Endothelial cell of umbilical vein (primary cell): ENCODE measurements at regions not wholly inside any gene's neighbourhood (a gene's known extent, or its start where the extent isn't known, plus 50 kb on each side); places are given as distances from the start of the nearest gene placed in this dataset.

Source experiments
- BruUV-seq: library from RNA; stranded (reverse); fragments of 400-500 nt; replicated peaks from 2 replicates; lab custom pipeline; 2021; lab: Mats Ljungman, UMichigan
- CTCF ChIA-PET: fragments of 300-600, 350-600 bp; sonication (Branson Sonifier 250); formaldehyde crosslinking; loops from one replicate; lab custom pipeline; 2021; ENCODE audit warnings: antibody characterized with exemption, inconsistent platforms; lab: Charles Lee
- POLR2A ChIA-PET: fragments of 300-600, 350-600 bp; sonication (Branson Sonifier 250); formaldehyde crosslinking; loops from one replicate; lab custom pipeline; 2021; ENCODE audit warnings: antibody characterized with exemption, inconsistent platforms; lab: Charles Lee
- DNase-seq: peaks from one replicate; pipeline ENCODE4 v3.0.0-alpha.2; 2011; ENCODE audit warnings: low read depth, low spot score
- FAIRE-seq: peaks from 2 replicates; lab custom pipeline; 2011; peaks lifted over from hg19 to GRCh38; lab: Jason Lieb, UNC
- H2AFZ ChIP-seq: 2 replicates; pipeline ENCODE4 v1.6.0; 2012; ENCODE audit warnings: low read depth, low read length, control low read depth, inconsistent platforms
- H3K27ac ChIP-seq: 2 replicates; pipeline ENCODE4 v1.5.1; 2011; ENCODE audit warnings: low read depth, mild to moderate bottlenecking, control low read depth, low read length, moderate library complexity; ENCODE audit not compliant: insufficient read depth
- H3K27me3 ChIP-seq, 2 experiments: 2 replicates each; pipeline versions ENCODE4 v1.6.0 to v1.6.1; 2011; ENCODE audit warnings: low read length in 2 of 2, mixed read lengths in 1 of 2; ENCODE audit not compliant: control insufficient read depth in 2 of 2, insufficient read depth in 2 of 2
- H3K36me3 ChIP-seq, 2 experiments: 2 replicates in 1 of 2; 3 replicates in 1 of 2; pipeline ENCODE4 v1.5.1; 2011; ENCODE audit warnings: low read length in 2 of 2, mild to moderate bottlenecking in 1 of 2, moderate library complexity in 1 of 2; ENCODE audit not compliant: control insufficient read depth in 2 of 2, insufficient read depth in 2 of 2; ENCODE audit errors: extremely low read depth in 1 of 2
- H3K4me1 ChIP-seq: 3 replicates; pipeline ENCODE4 v1.5.1; 2011; ENCODE audit warnings: mild to moderate bottlenecking, low read length; ENCODE audit not compliant: control insufficient read depth, insufficient read depth; ENCODE audit errors: extremely low read depth
- H3K4me2 ChIP-seq: 2 replicates; pipeline ENCODE4 v1.6.1; 2011; ENCODE audit warnings: low read length, control low read depth, mixed read lengths; ENCODE audit not compliant: insufficient read depth
- H3K4me3 ChIP-seq, 3 experiments: fragments of 200-600 bp in 1 of 3; sonication (generic), shearing (Covaris generic) in 1 of 3; replicated peaks in 1 of 3; 2 replicates each; pipeline ENCODE4 v1.5.1; 2011 to 2016; ENCODE audit warnings: control low read depth in 3 of 3, low read length in 3 of 3, mild to moderate bottlenecking in 2 of 3, inconsistent platforms in 1 of 3, low read depth in 1 of 3, moderate library complexity in 1 of 3; ENCODE audit not compliant: insufficient read depth in 1 of 3
- H3K79me2 ChIP-seq: 2 replicates; pipeline ENCODE4 v1.6.0; 2012; ENCODE audit warnings: low read length, inconsistent platforms; ENCODE audit not compliant: control insufficient read depth, insufficient read depth
- H3K9ac ChIP-seq: replicated peaks from 2 replicates; pipeline ENCODE3; 2011; ENCODE audit warnings: low read length, control low read depth; ENCODE audit not compliant: insufficient read depth; ENCODE audit errors: extremely low read depth
- H3K9me1 ChIP-seq: replicated peaks from 3 replicates; pipeline ENCODE4 v1.6.0; 2011; ENCODE audit warnings: mild to moderate bottlenecking, low read length; ENCODE audit not compliant: control insufficient read depth, insufficient read depth; ENCODE audit errors: extremely low read depth
- H3K9me3 ChIP-seq: replicated peaks from 2 replicates; pipeline ENCODE4 v1.5.1; 2012; ENCODE audit warnings: low read length, inconsistent platforms; ENCODE audit not compliant: control insufficient read depth, insufficient read depth
- H4K20me1 ChIP-seq: replicated peaks from 2 replicates; pipeline ENCODE3; 2011; ENCODE audit warnings: mild to moderate bottlenecking, low read length; ENCODE audit not compliant: control insufficient read depth, insufficient read depth; ENCODE audit errors: extremely low read depth
- CTCF ChIP-seq, 2 donors: IDR thresholded peaks; 1 replicate in 1 of 2; 2 replicates in 1 of 2; pipeline ENCODE4 v1.5.1; 2011; ENCODE audit warnings: low read length in 2 of 2, mild to moderate bottlenecking in 2 of 2, moderate library complexity in 2 of 2, control low read depth in 1 of 2, inconsistent platforms in 1 of 2, low read depth in 1 of 2; ENCODE audit not compliant: insufficient read depth in 1 of 2; ENCODE audit errors: extremely low read depth in 1 of 2
- EZH2 ChIP-seq: IDR thresholded peaks from 2 replicates; pipeline ENCODE4 v1.6.1; 2012; ENCODE audit warnings: borderline replicate concordance, low read depth, mild to moderate bottlenecking, moderate library complexity, low read length, inconsistent platforms; ENCODE audit not compliant: severe bottlenecking
- FOS ChIP-seq: IDR thresholded peaks from 2 replicates; pipeline ENCODE4 v1.6.1; 2011; ENCODE audit warnings: mild to moderate bottlenecking, low read length, moderate library complexity, borderline replicate concordance; ENCODE audit not compliant: insufficient read depth
- GATA2 ChIP-seq: IDR thresholded peaks from 2 replicates; pipeline ENCODE4 v1.7.0; 2011; ENCODE audit warnings: low read depth, mild to moderate bottlenecking, moderate library complexity, mixed read lengths, low read length; ENCODE audit not compliant: insufficient read length, insufficient read depth
- JUN ChIP-seq: IDR thresholded peaks from 2 replicates; pipeline ENCODE4 v1.6.1; 2011; ENCODE audit warnings: borderline replicate concordance, low read depth; ENCODE audit not compliant: insufficient read length, insufficient read depth
- MYC ChIP-seq: IDR thresholded peaks from one replicate; pipeline ENCODE4 v1.6.1; 2011; ENCODE audit warnings: mild to moderate bottlenecking, low read depth, low read length
- POLR2A ChIP-seq: IDR thresholded peaks from 2 replicates; pipeline ENCODE4 v1.6.1; 2012; ENCODE audit warnings: low read depth, mild to moderate bottlenecking, control low read depth, low read length
- POLR2AphosphoS5 ChIP-seq: IDR thresholded peaks from 2 replicates; pipeline ENCODE4 v1.6.1; 2012; ENCODE audit warnings: low read depth, mild to moderate bottlenecking, control low read depth, low read length, moderate library complexity; ENCODE audit not compliant: insufficient read depth
- dilution Hi-C: fragments of 300-500 bp; cut with MboI; formaldehyde crosslinking; loops from one replicate; pipeline ENCODE4 v1.15.0; 2019; ENCODE audit warnings: low sequenced_read_pairs; ENCODE audit not compliant: extremely low pct_ligation_motif_present
- intact Hi-C: fragments of 100-400 bp; cut with micrococcal nuclease; formaldehyde crosslinking; loops from one replicate; pipeline ENCODE4 v1.10.0; 2022
- TF ChIP-seq, protein P1 (sequence below): IDR thresholded peaks from 2 replicates; pipeline ENCODE4 v1.6.1; 2011; ENCODE audit not compliant: insufficient read depth, insufficient read length

DNA sequence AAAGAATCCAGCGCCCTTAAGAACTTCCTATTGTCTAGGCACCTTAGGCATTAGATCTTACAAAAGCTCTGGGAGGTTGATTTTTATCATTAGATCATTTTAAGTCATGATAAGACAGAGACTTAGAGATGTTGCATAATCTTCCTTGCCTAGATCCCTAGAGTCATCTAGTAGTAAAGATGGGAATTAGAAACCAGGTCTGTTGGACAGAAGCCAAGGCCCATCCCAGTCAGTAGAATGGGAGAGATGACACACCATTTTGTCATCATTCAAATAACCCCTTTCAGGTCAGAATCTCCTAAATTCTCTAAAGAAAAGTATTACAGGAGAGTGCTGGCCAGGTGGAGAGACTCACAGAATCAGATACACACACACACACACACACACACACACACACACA lies 579.1 kb downstream of the BMP2 start:
- H3K4me1 ChIP-seq, result no peaks in the 10 kb centered on the region
- no peak overlapping the region for H3K4me3 ChIP-seq
- no peak overlapping the region for H2AFZ ChIP-seq
- DNase-seq (no peak), FAIRE-seq (no peak)
- H3K79me2 ChIP-seq, result no peaks in the 10 kb centered on the region
- TF ChIP-seq CTCF (IDR thresholded peaks at IDR 0.05; ENCODE audit: extremely low read depth in 1 of 2, insufficient read depth in 1 of 2, low read depth in 1 of 2, low read length in 2 of 2) (no peak), POLR2AphosphoS5 (no peak), POLR2A (no peak), EZH2 (no peak), GATA2 (no peak), MYC (no peak), FOS (no peak), JUN (no peak)
- TF ChIP-seq, protein P1, sequence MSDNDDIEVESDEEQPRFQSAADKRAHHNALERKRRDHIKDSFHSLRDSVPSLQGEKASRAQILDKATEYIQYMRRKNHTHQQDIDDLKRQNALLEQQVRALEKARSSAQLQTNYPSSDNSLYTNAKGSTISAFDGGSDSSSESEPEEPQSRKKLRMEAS, result no peak
- H3K9ac ChIP-seq, result no peak overlapping the region
- no peaks in the 10 kb centered on the region for H4K20me1 ChIP-seq
- H3K4me2 ChIP-seq, result no peak overlapping the region
- H3K36me3 ChIP-seq, result no peaks in the 10 kb centered on the region
- intact Hi-C loops, result no loop called here
- POLR2A ChIA-PET, result no interaction called here
- dilution Hi-C loops, result no loop called here
- BruUV-seq, result no TSS peak
- peaks cover 0 to 2% of the 10 kb centered on the region in 2 experiments for H3K27me3 ChIP-seq
- no peaks in the 10 kb centered on the region for H3K9me1 ChIP-seq
- CTCF ChIA-PET, result no interaction called here
- no peaks in the 10 kb centered on the region for H3K9me3 ChIP-seq
- no peak overlapping the region for H3K27ac ChIP-seq
